T1000 (cell line): ENCODE measurements at regions not wholly inside any gene's neighbourhood (a gene's known extent, or its start where the extent isn't known, plus 50 kb on each side); places are given as distances from the start of the nearest gene placed in this dataset.

Source experiments
- DNase-seq: peaks from one replicate; lab custom pipeline; 2025; ENCODE audit warnings: mixed read lengths; lab: John Stamatoyannopoulos, UW

- no peak for DNase-seq
Measured at GRCh38 chr3:72113564-72113963, 328.6 kb upstream of the PROK2 start.

- no peak for DNase-seq
Measured at GRCh38 chr3:72112435-72112834, 327.5 kb upstream of the PROK2 start.

- no peak for DNase-seq
Measured at GRCh38 chr3:72111265-72112205, 326.6 kb upstream of the PROK2 start.

GRCh38 chr3:72109327-72110259 lies 324.6 kb upstream of the PROK2 start:
- no peak for DNase-seq

- DNase-seq = no peak
Measured at GRCh38 chr3:72105306-72105705, 320.4 kb upstream of the PROK2 start.

- no peak for DNase-seq
Measured at GRCh38 chr3:72102112-72102616, 317.2 kb upstream of the PROK2 start.

- no peak for DNase-seq
Measured at GRCh38 chr3:72101494-72101893, 316.5 kb upstream of the PROK2 start.

- DNase-seq = peak; percentile 88
Measured at GRCh38 chr3:72100601-72101187, 315.7 kb upstream of the PROK2 start.

- DNase-seq = no peak
Measured at GRCh38 chr3:72100080-72100511, 315.1 kb upstream of the PROK2 start.

- no peak for DNase-seq
Measured at GRCh38 chr3:72099326-72100079, 314.6 kb upstream of the PROK2 start.

GRCh38 chr3:72097053-72097452 lies 312.1 kb upstream of the PROK2 start:
- DNase-seq = no peak

- no peak for DNase-seq
Measured at GRCh38 chr3:72095521-72095920, 310.6 kb upstream of the PROK2 start.

- no peak for DNase-seq
Measured at GRCh38 chr3:72093992-72094334, 309.0 kb upstream of the PROK2 start.

GRCh38 chr3:72093270-72093991 lies 308.5 kb upstream of the PROK2 start:
- DNase-seq = no peak

- DNase-seq = no peak
Measured at GRCh38 chr3:72092778-72093177, 307.8 kb upstream of the PROK2 start.

GRCh38 chr3:72088486-72089025 lies 303.6 kb upstream of the PROK2 start:
- DNase-seq = no peak

GRCh38 chr3:72087420-72087819 lies 302.5 kb upstream of the PROK2 start:
- no peak for DNase-seq

- no peak for DNase-seq
Measured at GRCh38 chr3:72086743-72087087, 301.8 kb upstream of the PROK2 start.

GRCh38 chr3:72086042-72086742 lies 301.2 kb upstream of the PROK2 start:
- no peak for DNase-seq

- no peak for DNase-seq
Measured at GRCh38 chr3:72085036-72085435, 300.1 kb upstream of the PROK2 start.
